Spleen (tissue), 7 donors: ENCODE measurements at regions not wholly inside any gene's neighbourhood (a gene's known extent, or its start where the extent isn't known, plus 50 kb on each side); places are given as distances from the start of the nearest gene placed in this dataset.

Source experiments
- CTCF ChIP-seq, 11 experiments: fragments of 200-600 bp in 7 of 11; fragments of 450-650 bp in 4 of 11; sonication (generic) in 4 of 11; IDR thresholded peaks in 8 of 11; conservative IDR thresholded peaks in 3 of 11; 1 replicate in 7 of 11; 2 replicates in 4 of 11; pipeline versions ENCODE4 v1.4.0 to v1.8.0; 2016 to 2021; ENCODE audit warnings: antibody characterized with exemption in 11 of 11, inconsistent platforms in 4 of 11, mild to moderate bottlenecking in 1 of 11
- POLR2A ChIP-seq, 3 donors: fragments of 450-650 bp; IDR thresholded peaks; one replicate each; pipeline ENCODE4 v1.5.1; 2017; ENCODE audit warnings: antibody characterized with exemption in 3 of 3, mild to moderate bottlenecking in 1 of 3
- POLR2AphosphoS5 ChIP-seq, 3 donors: sonication (generic); formaldehyde crosslinking; IDR thresholded peaks; one replicate each; pipeline ENCODE4 v1.5.1; 2017; ENCODE audit warnings: antibody characterized with exemption in 3 of 3
- donor health status: DM: no; HTN: no; CAD: no; lungs with moderate emphysema.
- donor health status: DM: no; HTN: no; CAD: no.
- donor health status: DM: no; HTN: no; CAD: no.

DNA sequence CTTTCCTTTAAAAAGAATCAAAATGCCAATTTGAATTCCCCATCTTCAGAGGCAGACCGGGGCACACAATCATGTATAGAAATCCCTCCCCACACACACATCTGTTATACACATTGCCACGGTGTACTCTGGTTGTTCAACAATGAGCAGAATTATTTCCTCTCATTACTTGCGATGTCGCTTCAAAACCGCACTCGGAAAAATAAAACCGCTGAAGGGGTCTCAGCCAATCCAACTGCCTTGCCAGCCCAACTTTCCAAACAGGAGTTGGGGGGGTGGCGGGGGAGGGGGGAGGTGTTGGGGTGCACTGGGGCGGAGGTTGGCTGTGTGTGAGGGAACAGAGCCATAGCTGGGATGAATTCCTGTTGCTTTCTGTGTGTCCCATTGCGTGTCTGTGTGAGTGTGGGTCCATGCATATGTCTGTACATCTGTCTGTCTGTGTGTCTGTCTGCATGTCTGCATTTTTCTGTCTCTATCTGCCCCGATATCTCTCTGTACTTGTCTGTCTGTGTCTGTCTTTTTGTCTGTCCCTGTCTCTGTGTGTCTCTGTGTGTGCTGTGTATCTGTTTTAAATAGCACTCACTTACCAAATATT is 163.6 kb upstream of the TBX3 start:
- TF ChIP-seq POLR2A (IDR thresholded peaks at IDR 0.05), result no peak
- no peak for TF ChIP-seq CTCF (IDR thresholded peaks at IDR 0.05 in 8 of 11, conservative IDR thresholded peaks at IDR 0.05 in 3 of 11)
- no peak for TF ChIP-seq POLR2AphosphoS5 (IDR thresholded peaks at IDR 0.05)
